Psoas muscle (tissue), 7 donors: ENCODE measurements at regions not wholly inside any gene's neighbourhood (a gene's known extent, or its start where the extent isn't known, plus 50 kb on each side); places are given as distances from the start of the nearest gene placed in this dataset.

Experiments used
- ATAC-seq, 4 donors: fragments of 200-7000 bp; cut with Tn5 transposase; one replicate each; pipeline ENCODE4 v1.9.1; 2020; ENCODE audit warnings: moderate library complexity in 3 of 4, mild to moderate bottlenecking in 2 of 4
- DNase-seq, 2 donors: peaks; one replicate each; pipeline ENCODE4 v3.0.0-alpha.2; 2020
- H3K27ac ChIP-seq: fragments of 200-600 bp; one replicate; pipeline ENCODE4 v1.8.0; 2022
- H3K27me3 ChIP-seq, 3 donors: fragments of 200-600 bp in 1 of 3; one replicate each; pipeline versions ENCODE4 v1.6.1 to v1.8.0; 2013 to 2022; ENCODE audit warnings: low read length in 2 of 3, mild to moderate bottlenecking in 2 of 3, moderate library complexity in 1 of 3; ENCODE audit not compliant: insufficient read depth in 3 of 3
- H3K36me3 ChIP-seq, 2 donors: fragments of 200-600 bp in 1 of 2; one replicate each; pipeline versions ENCODE4 v1.6.1 to v1.8.0; 2013 to 2022; ENCODE audit warnings: low read depth in 1 of 2, mild to moderate bottlenecking in 1 of 2, moderate library complexity in 1 of 2; ENCODE audit not compliant: insufficient read depth in 1 of 2
- H3K4me1 ChIP-seq: fragments of 200-600 bp; one replicate; pipeline ENCODE4 v1.8.0; 2022
- H3K4me3 ChIP-seq: fragments of 200-600 bp; one replicate; pipeline ENCODE4 v1.8.0; 2022; ENCODE audit warnings: mild to moderate bottlenecking
- H3K9me3 ChIP-seq: fragments of 200-600 bp; one replicate; pipeline ENCODE4 v1.8.0; 2022
- WGBS, 3 donors: extraction: QIAGEN DNeasy Blood & Tissue Kit; methylation state at CpG; one replicate each; pipeline versions ENCODE4 v1.1.6 to v1.1.7; 2013; 5-methylcytosine and 5-hydroxymethylcytosine counted together
- intact Hi-C, 2 donors: fragments of 100-400 bp; cut with DNase I; formaldehyde crosslinking; loops; one replicate each; pipeline versions ENCODE4 v1.11.0 to v1.14.2; 2022
- TF ChIP-seq, protein P1 (sequence below): fragments of 200-600 bp; IDR thresholded peaks from one replicate; pipeline ENCODE4 v1.8.0; 2022; ENCODE audit warnings: antibody characterized with exemption
- donor health status: healthy with polysubstance abuse.
- donor health status: DM: no; HTN: no; CAD: no; lungs with moderate emphysema.
- donor health status: Bipolar disorder and iron deficiency.
- donor health status: healthy.
- donor health status: DM: yes; HTN: yes; CAD: no.
- donor health status: DM: no; HTN: no; CAD: no.
- donor health status: DM: yes; HTN: yes; CAD: no.

GRCh38 chr11:15861256-15861655, 495.1 kb downstream of the SOX6 start:
- H3K4me1 ChIP-seq, result peaks cover 8% of the 10 kb centered on the region
- 38 to 57% (median 39%) methylated on average over 2 of the region's 2 CpGs for WGBS, 3 donors
- intact Hi-C loops, result no loop called here
- ATAC-seq (peak in 1 of 4 donors; percentile 56), DNase-seq (no peak)
- H3K4me3 ChIP-seq, result no peak overlapping the region
- TF ChIP-seq, protein P1, sequence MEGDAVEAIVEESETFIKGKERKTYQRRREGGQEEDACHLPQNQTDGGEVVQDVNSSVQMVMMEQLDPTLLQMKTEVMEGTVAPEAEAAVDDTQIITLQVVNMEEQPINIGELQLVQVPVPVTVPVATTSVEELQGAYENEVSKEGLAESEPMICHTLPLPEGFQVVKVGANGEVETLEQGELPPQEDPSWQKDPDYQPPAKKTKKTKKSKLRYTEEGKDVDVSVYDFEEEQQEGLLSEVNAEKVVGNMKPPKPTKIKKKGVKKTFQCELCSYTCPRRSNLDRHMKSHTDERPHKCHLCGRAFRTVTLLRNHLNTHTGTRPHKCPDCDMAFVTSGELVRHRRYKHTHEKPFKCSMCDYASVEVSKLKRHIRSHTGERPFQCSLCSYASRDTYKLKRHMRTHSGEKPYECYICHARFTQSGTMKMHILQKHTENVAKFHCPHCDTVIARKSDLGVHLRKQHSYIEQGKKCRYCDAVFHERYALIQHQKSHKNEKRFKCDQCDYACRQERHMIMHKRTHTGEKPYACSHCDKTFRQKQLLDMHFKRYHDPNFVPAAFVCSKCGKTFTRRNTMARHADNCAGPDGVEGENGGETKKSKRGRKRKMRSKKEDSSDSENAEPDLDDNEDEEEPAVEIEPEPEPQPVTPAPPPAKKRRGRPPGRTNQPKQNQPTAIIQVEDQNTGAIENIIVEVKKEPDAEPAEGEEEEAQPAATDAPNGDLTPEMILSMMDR, result no peak
- H3K27me3 ChIP-seq, result no peaks in the 10 kb centered on the region
- H3K27ac ChIP-seq, result no peak overlapping the region
- no peaks in the 10 kb centered on the region for H3K9me3 ChIP-seq
- no peaks in the 10 kb centered on the region for H3K36me3 ChIP-seq

GRCh38 chr11:15863411-15863810, 492.9 kb downstream of the SOX6 start:
- no peak overlapping the region for H3K27ac ChIP-seq
- H3K27me3 ChIP-seq, result no peaks in the 10 kb centered on the region
- TF ChIP-seq, protein P1, result no peak
- no peaks in the 10 kb centered on the region for H3K9me3 ChIP-seq
- ATAC-seq, result peak in 1 of 4 donors; percentile 34
- no peak for DNase-seq
- no peaks in the 10 kb centered on the region for H3K36me3 ChIP-seq
- intact Hi-C loops, result no loop called here
- 44 to 60% (median 54%) methylated on average over 2 of the region's 2 CpGs for WGBS, 3 donors
- H3K4me3 ChIP-seq, result no peak overlapping the region
- H3K4me1 ChIP-seq, result peaks cover 8% of the 10 kb centered on the region

DNA sequence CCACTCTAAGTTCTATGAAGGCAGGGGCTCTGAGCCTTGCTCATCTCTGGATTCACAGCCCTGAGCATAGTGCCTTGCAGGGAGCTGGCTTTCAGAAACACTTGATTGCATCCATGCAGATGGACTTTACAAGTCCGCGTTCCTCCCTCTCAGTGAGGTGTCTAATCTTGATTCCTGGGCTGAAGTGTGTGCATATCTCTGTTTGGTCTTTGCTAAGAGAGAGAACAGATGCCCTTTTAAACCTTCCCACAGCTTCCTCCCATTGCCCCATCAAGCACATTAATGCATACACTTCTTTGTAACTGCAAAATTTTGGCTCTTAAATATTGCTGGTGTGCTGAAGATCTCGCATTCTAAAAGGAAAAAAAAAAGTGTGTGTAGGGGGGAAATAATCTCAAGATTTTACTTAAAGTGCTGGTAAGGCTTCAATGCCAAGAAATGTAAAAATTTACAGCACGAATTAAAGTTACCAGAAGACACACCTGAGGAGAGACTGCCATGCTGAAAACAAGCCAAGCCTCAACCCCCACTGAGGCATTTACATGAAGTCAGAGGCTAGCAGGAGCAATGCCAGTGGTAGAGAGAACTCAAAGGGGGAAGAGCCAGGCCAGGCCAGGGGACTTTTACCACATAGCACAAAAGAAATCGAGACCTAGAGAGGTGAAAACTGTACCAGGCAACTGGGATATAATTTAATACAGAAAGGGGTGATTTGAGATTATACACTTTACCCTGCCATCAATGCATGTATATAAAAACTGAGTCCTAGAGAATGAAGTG, 492.1 kb downstream of the SOX6 start:
- Histone ChIP-seq H3K27me3 (no peaks in the 10 kb centered on the region), H3K4me3 (no peak overlapping the region), H3K4me1 (peaks cover 8% of the 10 kb centered on the region), H3K36me3 (no peaks in the 10 kb centered on the region), H3K27ac (no peak overlapping the region), H3K9me3 (no peaks in the 10 kb centered on the region)
- intact Hi-C loops, result no loop called here
- 92 to 95% (median 94%) methylated on average over 5 of the region's 5 CpGs for WGBS, 3 donors
- TF ChIP-seq, protein P1, result no peak
- no peak for DNase-seq
- ATAC-seq, result no peak

DNA sequence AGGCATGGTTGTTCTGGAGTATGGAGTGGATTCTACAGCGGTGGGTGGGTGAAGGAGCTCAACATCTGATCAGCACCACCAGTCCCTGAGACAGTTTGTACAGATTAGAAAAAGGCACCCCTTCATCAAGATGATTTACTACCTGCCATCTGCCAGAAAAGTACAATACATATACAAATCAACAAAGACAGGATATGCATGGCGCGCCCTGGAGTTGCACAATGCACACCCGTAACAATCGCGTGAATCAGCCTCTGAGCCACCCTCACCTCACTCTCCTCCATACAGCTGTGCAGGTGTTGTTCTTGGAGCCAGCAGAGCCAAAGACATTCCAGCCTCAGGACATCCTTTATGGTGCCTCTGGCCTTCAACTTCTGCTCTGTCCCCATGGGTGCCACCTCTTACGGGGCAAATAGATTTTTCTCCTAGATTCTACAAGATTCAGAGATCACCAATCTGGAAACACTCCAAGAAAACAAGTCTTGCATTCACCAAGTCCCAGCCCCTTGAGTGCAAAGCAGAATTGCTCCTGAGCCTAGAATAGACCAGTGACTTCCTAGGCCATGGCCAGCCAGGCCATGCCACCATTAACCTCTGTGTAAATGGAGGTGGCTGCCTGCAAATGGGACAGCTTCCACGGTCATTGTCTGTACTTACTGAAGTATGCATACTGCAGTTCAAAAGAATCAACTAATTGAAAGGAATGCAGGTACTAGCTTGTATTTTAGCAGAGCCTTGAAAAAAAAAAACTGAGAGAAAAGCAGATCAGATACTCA, 490.9 kb downstream of the SOX6 start:
- TF ChIP-seq, protein P1, result no peak
- no peaks in the 10 kb centered on the region for H3K27me3 ChIP-seq
- peaks cover 8% of the 10 kb centered on the region for H3K4me1 ChIP-seq
- DNase-seq (no peak), ATAC-seq (no peak)
- no peaks in the 10 kb centered on the region for H3K9me3 ChIP-seq
- WGBS, 3 donors, result 90 to 96% (median 90%) methylated on average over 8 of the region's 8 CpGs
- no peaks in the 10 kb centered on the region for H3K36me3 ChIP-seq
- no peak overlapping the region for H3K4me3 ChIP-seq
- intact Hi-C loops, result no loop called here
- no peak overlapping the region for H3K27ac ChIP-seq
